IPS-11a (cell line): ENCODE measurements at regions not wholly inside any gene's neighbourhood (a gene's known extent, or its start where the extent isn't known, plus 50 kb on each side); places are given as distances from the start of the nearest gene placed in this dataset.

Experiments
- H3K4me3 ChIP-seq: one replicate; pipeline ENCODE4 v1.5.1; 2013; ENCODE audit warnings: low read depth, low read length, control low read depth

DNA sequence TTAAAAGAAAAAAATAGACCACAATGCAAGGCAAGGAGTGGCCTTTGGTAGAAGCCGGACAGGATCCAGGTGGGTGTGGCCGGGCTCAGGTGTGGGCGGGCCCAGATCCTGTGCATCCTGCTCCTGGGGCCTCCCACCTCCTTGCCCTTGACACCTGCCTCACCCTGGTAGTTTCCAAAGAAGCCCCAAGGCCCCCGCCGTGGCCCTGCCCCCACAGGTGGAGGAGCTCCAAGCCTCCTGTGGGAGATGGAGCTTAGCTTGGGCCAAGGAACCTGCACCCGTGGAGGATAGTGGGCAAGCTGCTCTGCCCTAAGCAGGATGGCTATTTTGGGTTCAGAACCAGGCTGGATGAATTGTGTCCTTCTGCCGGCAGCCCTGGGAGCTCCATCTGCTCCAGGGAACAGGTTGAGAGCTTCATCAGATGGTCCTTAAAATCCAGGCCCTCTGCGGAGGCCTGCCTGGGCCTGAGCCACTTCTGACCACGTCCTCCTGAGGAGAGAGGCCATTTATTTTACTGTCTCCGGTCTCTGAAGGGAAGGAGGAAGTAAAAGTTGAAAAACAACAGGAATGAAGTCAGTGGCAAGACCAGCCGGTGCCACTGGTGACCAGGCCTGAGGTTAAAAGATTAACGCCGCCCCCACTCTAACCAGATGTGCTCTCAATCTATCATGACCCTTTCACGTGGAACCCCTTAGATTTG, 53.9 kb upstream of the KLF13 start:
- H3K4me3 ChIP-seq: no peak overlapping the region

- no peak overlapping the region for H3K4me3 ChIP-seq
Measured at GRCh38 chr15:31273258-31273941, 53.2 kb upstream of the KLF13 start.

DNA sequence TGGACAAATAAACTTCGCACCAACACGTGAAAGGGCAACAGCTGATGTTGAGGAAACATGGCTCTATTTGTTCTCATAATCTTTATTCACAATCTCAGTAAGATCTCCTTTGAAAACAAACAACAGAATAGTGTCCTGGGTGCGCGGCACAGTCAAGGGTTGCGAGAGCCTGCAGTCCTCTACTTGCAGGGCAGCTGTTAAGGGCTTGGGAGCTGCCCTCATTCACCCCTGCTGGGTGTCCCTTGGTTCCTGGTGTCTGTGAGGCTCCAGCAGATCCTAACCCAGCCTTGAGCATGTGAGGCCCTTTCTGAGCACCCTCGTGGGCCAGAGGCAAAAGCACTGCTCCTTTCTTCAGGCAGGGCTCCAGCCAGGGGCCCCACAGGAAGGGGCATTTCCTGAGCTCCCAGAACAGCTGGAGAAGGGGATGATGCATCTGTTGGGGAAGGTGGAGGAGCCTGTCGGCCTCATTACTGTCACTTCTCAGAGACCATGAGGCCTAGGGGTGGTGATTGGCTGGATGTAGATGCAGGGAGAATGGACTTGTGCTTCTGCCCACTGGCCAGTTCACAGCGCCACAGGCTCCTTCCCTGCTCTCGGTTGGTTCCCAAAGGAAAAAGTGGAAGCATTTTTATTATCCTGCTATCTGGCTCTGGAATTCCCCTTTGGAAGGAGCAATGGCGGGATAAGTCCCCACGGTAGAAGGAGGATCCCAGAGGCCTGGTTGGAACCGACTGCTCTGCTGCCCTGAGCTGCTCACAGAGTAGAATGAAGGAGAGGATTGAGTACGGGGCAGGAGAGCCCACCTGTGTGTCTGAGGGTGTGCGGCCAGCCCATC, 51.9 kb upstream of the KLF13 start:
- H3K4me3 ChIP-seq: no peak overlapping the region

DNA sequence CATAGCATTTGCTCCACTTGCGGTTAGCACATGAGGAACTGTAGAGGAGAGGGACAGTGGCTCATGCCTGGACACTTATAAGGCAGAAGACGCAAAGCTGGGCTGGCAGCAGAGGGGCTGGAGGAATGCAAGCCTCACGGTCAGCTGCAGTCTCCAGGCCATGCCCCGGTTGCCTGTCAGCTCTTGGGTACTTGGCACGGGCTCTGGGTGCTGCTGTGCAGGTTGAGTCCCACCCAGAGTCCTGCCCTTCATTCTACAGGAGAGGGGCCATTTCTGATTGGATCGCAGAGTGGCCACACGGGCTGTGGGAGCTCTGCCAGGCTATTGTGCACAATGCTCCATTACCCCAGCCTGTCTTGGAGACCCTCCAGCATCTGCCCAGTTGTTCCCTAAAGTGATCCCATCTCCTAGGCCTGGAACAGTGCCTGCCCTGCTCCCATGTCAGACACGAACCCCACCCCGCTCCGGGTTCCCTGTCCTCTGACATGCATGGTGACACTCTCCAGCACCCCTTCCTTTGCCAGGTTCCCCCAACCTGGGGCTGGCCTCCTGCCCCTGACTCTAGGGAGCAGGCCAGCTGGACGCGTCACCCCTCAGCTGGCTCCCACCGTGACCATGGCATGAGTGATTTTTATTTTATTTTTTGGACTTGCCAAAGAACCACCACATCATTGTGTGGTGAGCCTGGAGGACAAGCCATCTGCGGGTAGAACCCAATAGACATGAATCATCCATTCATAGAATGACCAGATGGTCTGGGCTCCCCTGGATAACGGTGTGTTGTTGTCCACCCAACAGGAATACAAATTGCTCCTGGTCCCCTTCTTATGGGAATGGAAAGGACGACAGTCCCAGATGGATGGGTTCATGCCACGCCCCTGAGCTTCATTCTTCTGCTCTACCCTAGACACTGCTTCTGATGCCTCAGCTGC, 51.0 kb upstream of the KLF13 start:
- H3K4me3 ChIP-seq: no peak overlapping the region

DNA sequence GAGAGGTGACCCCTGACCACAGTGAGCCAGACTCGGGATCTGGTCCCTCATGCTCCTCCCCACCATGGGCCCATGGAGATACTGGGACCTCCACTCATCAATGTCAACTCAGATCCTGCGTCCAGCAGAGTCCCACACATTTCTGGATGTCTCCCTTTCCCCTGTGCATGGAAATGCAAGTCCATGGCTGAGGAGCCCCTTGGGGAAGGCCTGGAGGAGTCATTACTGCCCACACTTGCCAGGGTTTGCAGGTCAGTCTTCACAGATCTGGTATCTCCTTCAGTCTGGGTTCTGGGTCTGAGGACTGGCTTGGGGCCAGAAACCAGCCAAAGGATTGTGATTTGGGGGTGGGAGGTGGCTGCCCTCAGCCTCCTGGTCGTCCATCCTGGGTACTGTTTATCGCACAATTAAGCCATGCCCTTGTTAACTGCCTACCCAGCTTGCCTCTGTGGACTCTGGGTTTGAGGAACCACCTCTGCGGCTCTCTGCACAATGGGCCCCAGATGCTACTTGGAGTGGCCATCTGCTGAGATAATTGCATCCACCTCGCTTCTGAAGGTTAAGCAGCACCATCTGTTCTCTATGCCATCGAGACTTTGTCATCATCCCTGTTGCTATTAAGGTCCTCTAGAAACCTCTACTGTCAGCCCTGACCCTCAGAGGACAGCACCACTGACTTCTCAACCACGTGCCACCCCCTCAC, 49.9 kb upstream of the KLF13 start:
- no peak overlapping the region for H3K4me3 ChIP-seq
